NCI-H446 (cell line): ENCODE measurements at regions not wholly inside any gene's neighbourhood (a gene's known extent, or its start where the extent isn't known, plus 50 kb on each side); places are given as distances from the start of the nearest gene placed in this dataset.

Source experiments
- DNase-seq, 2 experiments: peaks; one replicate each; lab custom pipeline; 2025; lab: John Stamatoyannopoulos, UW

- DNase-seq = no peak
These were observed 123.2 kb downstream of the KCNS3 start for GRCh38 chr2:18001671-18002070.

- no peak for DNase-seq
These were observed 118.5 kb downstream of the KCNS3 start for GRCh38 chr2:17996978-17997377.

GRCh38 chr2:17995593-17995992 is 117.1 kb downstream of the KCNS3 start:
- no peak for DNase-seq
